ENCODE measurements at regions not wholly inside any gene's neighbourhood (a gene's known extent, or its start where the extent isn't known, plus 50 kb on each side); places are given as distances from the start of the nearest gene placed in this dataset.
"Not testable (repeated sequence)": the region's sequence is repeated elsewhere in the genome, so short reads cannot be mapped to it uniquely, and the experiment has no call there.

- Mint-ChIP-seq H3K27ac (ENCODE audit: unreplicated experiment) (no peak overlapping the region), H3K36me3 (ENCODE audit: unreplicated experiment) (peaks cover 20% of the 10 kb centered on the region), H3K9me3 (ENCODE audit: unreplicated experiment) (peaks cover 10% of the 10 kb centered on the region), H3K4me1 (ENCODE audit: low read depth, unreplicated experiment) (no peaks in the 10 kb centered on the region), H3K27me3 (ENCODE audit: unreplicated experiment) (no peaks in the 10 kb centered on the region), H3K4me3 (ENCODE audit: unreplicated experiment) (no peak overlapping the region)
- DNase-seq: no peak
- no peak for TF ChIP-seq CTCF (IDR thresholded peaks at IDR 0.05; ENCODE audit: partially characterized antibody, unreplicated experiment)
Observed at GRCh38 chr16:10296956-10297340, 88.9 kb upstream of the ATF7IP2 start.

GRCh38 chr16:10297341-10298006 is 88.4 kb upstream of the ATF7IP2 start:
- DNase-seq: no peak
- no peak overlapping the region for H3K4me3 Mint-ChIP-seq (ENCODE audit: unreplicated experiment)
- no peaks in the 10 kb centered on the region for H3K4me1 Mint-ChIP-seq (ENCODE audit: low read depth, unreplicated experiment)
- no peak overlapping the region for H3K27ac Mint-ChIP-seq (ENCODE audit: unreplicated experiment)
- no peak for TF ChIP-seq CTCF (IDR thresholded peaks at IDR 0.05; ENCODE audit: partially characterized antibody, unreplicated experiment)
- no peaks in the 10 kb centered on the region for H3K27me3 Mint-ChIP-seq (ENCODE audit: unreplicated experiment)
- peaks cover 20% of the 10 kb centered on the region for H3K36me3 Mint-ChIP-seq (ENCODE audit: unreplicated experiment)
- peaks cover 9% of the 10 kb centered on the region for H3K9me3 Mint-ChIP-seq (ENCODE audit: unreplicated experiment)

- no peak overlapping the region for H3K27ac Mint-ChIP-seq (ENCODE audit: unreplicated experiment)
- H3K4me1 Mint-ChIP-seq (ENCODE audit: low read depth, unreplicated experiment): no peaks in the 10 kb centered on the region
- no peak overlapping the region for H3K4me3 Mint-ChIP-seq (ENCODE audit: unreplicated experiment)
- no peaks in the 10 kb centered on the region for H3K27me3 Mint-ChIP-seq (ENCODE audit: unreplicated experiment)
- TF ChIP-seq CTCF (IDR thresholded peaks at IDR 0.05; ENCODE audit: partially characterized antibody, unreplicated experiment): no peak
- no peaks in the 10 kb centered on the region for H3K9me3 Mint-ChIP-seq (ENCODE audit: unreplicated experiment)
- H3K36me3 Mint-ChIP-seq (ENCODE audit: unreplicated experiment): no peaks in the 10 kb centered on the region
- no peak for DNase-seq
Observed at GRCh38 chr16:10300905-10301304, 85.0 kb upstream of the ATF7IP2 start.

- not testable (repeated sequence) for H3K36me3 Mint-ChIP-seq (ENCODE audit: unreplicated experiment); H3K4me1 Mint-ChIP-seq (ENCODE audit: low read depth, unreplicated experiment); H3K9me3 Mint-ChIP-seq (ENCODE audit: unreplicated experiment); H3K27me3 Mint-ChIP-seq (ENCODE audit: unreplicated experiment); H3K4me3 Mint-ChIP-seq (ENCODE audit: unreplicated experiment); H3K27ac Mint-ChIP-seq (ENCODE audit: unreplicated experiment); DNase-seq
Observed at GRCh38 chr16:10301547-10301946, 84.3 kb upstream of the ATF7IP2 start.

- H3K9me3 Mint-ChIP-seq (ENCODE audit: unreplicated experiment): no peaks in the 10 kb centered on the region
- H3K4me3 Mint-ChIP-seq (ENCODE audit: unreplicated experiment): no peak overlapping the region
- no peak overlapping the region for H3K27ac Mint-ChIP-seq (ENCODE audit: unreplicated experiment)
- no peaks in the 10 kb centered on the region for H3K27me3 Mint-ChIP-seq (ENCODE audit: unreplicated experiment)
- DNase-seq: no peak
- H3K36me3 Mint-ChIP-seq (ENCODE audit: unreplicated experiment): no peaks in the 10 kb centered on the region
- TF ChIP-seq CTCF (IDR thresholded peaks at IDR 0.05; ENCODE audit: partially characterized antibody, unreplicated experiment): no peak
- H3K4me1 Mint-ChIP-seq (ENCODE audit: low read depth, unreplicated experiment): no peaks in the 10 kb centered on the region
Observed at GRCh38 chr16:10305912-10306311, 79.9 kb upstream of the ATF7IP2 start.

Measured in glutamatergic neuron (in vitro differentiated cells).